ENCODE measurements at regions not wholly inside any gene's neighbourhood (a gene's known extent, or its start where the extent isn't known, plus 50 kb on each side); places are given as distances from the start of the nearest gene placed in this dataset.
"Not testable (repeated sequence)": the region's sequence is repeated elsewhere in the genome, so short reads cannot be mapped to it uniquely, and the experiment has no call there.

GRCh38 chr9:11653867-11654266, 1039.3 kb upstream of the TYRP1 start:
- no peak for DNase-seq (ENCODE audit: low read depth, low spot score)
- no peak overlapping the region for H3K27ac ChIP-seq

GRCh38 chr9:11663913-11664312, 1029.3 kb upstream of the TYRP1 start:
- no peak overlapping the region for H3K27ac ChIP-seq
- no peak for DNase-seq (ENCODE audit: low read depth, low spot score)

GRCh38 chr9:11676821-11677220, 1016.4 kb upstream of the TYRP1 start:
- DNase-seq (ENCODE audit: low read depth, low spot score) = no peak
- H3K27ac ChIP-seq = no peak overlapping the region

GRCh38 chr9:11686733-11687132, 1006.5 kb upstream of the TYRP1 start:
- no peak overlapping the region for H3K27ac ChIP-seq
- DNase-seq (ENCODE audit: low read depth, low spot score) = no peak

- no peak overlapping the region for H3K27ac ChIP-seq
- no peak for DNase-seq (ENCODE audit: low read depth, low spot score)
Measured at GRCh38 chr9:11697126-11697525, 996.1 kb upstream of the TYRP1 start.

GRCh38 chr9:11701706-11702105, 991.5 kb upstream of the TYRP1 start:
- no peak overlapping the region for H3K27ac ChIP-seq
- DNase-seq (ENCODE audit: low read depth, low spot score) = no peak

GRCh38 chr9:11702548-11702947, 990.6 kb upstream of the TYRP1 start:
- no peak overlapping the region for H3K27ac ChIP-seq
- no peak for DNase-seq (ENCODE audit: low read depth, low spot score)

GRCh38 chr9:11704198-11704597, 989.0 kb upstream of the TYRP1 start:
- not testable (repeated sequence) for DNase-seq (ENCODE audit: low read depth, low spot score); H3K27ac ChIP-seq

- H3K27ac ChIP-seq = no peak overlapping the region
- DNase-seq (ENCODE audit: low read depth, low spot score) = no peak
Measured at GRCh38 chr9:11708899-11709298, 984.3 kb upstream of the TYRP1 start.

- H3K27ac ChIP-seq = no peak overlapping the region
- no peak for DNase-seq (ENCODE audit: low read depth, low spot score)
Measured at GRCh38 chr9:11709567-11709966, 983.6 kb upstream of the TYRP1 start.

- DNase-seq (ENCODE audit: low read depth, low spot score) = no peak
- H3K27ac ChIP-seq = no peak overlapping the region
Measured at GRCh38 chr9:11713077-11713476, 980.1 kb upstream of the TYRP1 start.

- no peak for DNase-seq (ENCODE audit: low read depth, low spot score)
- H3K27ac ChIP-seq = no peak overlapping the region
Measured at GRCh38 chr9:11722957-11723356, 970.2 kb upstream of the TYRP1 start.

GRCh38 chr9:11726659-11727058, 966.5 kb upstream of the TYRP1 start:
- no peak for DNase-seq (ENCODE audit: low read depth, low spot score)
- no peak overlapping the region for H3K27ac ChIP-seq

- H3K27ac ChIP-seq = no peak overlapping the region
- DNase-seq (ENCODE audit: low read depth, low spot score) = no peak
Measured at GRCh38 chr9:11735391-11735790, 957.8 kb upstream of the TYRP1 start.

GRCh38 chr9:11742471-11742870, 950.7 kb upstream of the TYRP1 start:
- no peak for DNase-seq (ENCODE audit: low read depth, low spot score)
- H3K27ac ChIP-seq = no peak overlapping the region

- no peak overlapping the region for H3K27ac ChIP-seq
- DNase-seq (ENCODE audit: low read depth, low spot score) = no peak
Measured at GRCh38 chr9:11743356-11743755, 949.8 kb upstream of the TYRP1 start.

GRCh38 chr9:11749396-11749795, 943.8 kb upstream of the TYRP1 start:
- no peak for DNase-seq (ENCODE audit: low read depth, low spot score)
- H3K27ac ChIP-seq = no peak overlapping the region

- H3K27ac ChIP-seq = no peak overlapping the region
- DNase-seq (ENCODE audit: low read depth, low spot score) = no peak
Measured at GRCh38 chr9:11755951-11756350, 937.2 kb upstream of the TYRP1 start.

- DNase-seq (ENCODE audit: low read depth, low spot score) = no peak
- no peak overlapping the region for H3K27ac ChIP-seq
Measured at GRCh38 chr9:11757408-11757807, 935.8 kb upstream of the TYRP1 start.

GRCh38 chr9:11758016-11758415, 935.2 kb upstream of the TYRP1 start:
- H3K27ac ChIP-seq = no peak overlapping the region
- DNase-seq (ENCODE audit: low read depth, low spot score) = no peak

GRCh38 chr9:11779971-11780370, 913.2 kb upstream of the TYRP1 start:
- H3K27ac ChIP-seq = no peak overlapping the region
- no peak for DNase-seq (ENCODE audit: low read depth, low spot score)

- no peak for DNase-seq (ENCODE audit: low read depth, low spot score)
- no peak overlapping the region for H3K27ac ChIP-seq
Measured at GRCh38 chr9:11792870-11793269, 900.3 kb upstream of the TYRP1 start.

GRCh38 chr9:11794984-11795383, 898.2 kb upstream of the TYRP1 start:
- no peak overlapping the region for H3K27ac ChIP-seq
- DNase-seq (ENCODE audit: low read depth, low spot score) = no peak

Measured in epithelial cell of prostate (primary cell).